Stomach (tissue), 4 donors: ENCODE measurements at regions not wholly inside any gene's neighbourhood (a gene's known extent, or its start where the extent isn't known, plus 50 kb on each side); places are given as distances from the start of the nearest gene placed in this dataset.

Source experiments
- CTCF ChIP-seq, 7 experiments: fragments of 450-650 bp in 4 of 7; fragments of 200-600 bp in 3 of 7; sonication (generic) in 3 of 7; IDR thresholded peaks; one replicate each; pipeline ENCODE4 v1.5.1; 2016 to 2019; ENCODE audit warnings: antibody characterized with exemption in 7 of 7, control low read depth in 2 of 7, mild to moderate bottlenecking in 1 of 7
- EP300 ChIP-seq: sonication (generic); formaldehyde crosslinking; IDR thresholded peaks from one replicate; pipeline ENCODE4 v1.6.1; 2017; ENCODE audit warnings: antibody characterized with exemption
- POLR2A ChIP-seq, 4 donors: fragments of 450-650 bp; IDR thresholded peaks; one replicate each; pipeline ENCODE4 v1.6.1; 2016; ENCODE audit warnings: antibody characterized with exemption in 4 of 4, control low read depth in 2 of 4, mild to moderate bottlenecking in 1 of 4, moderate library complexity in 1 of 4
- POLR2AphosphoS5 ChIP-seq, 3 donors: sonication (generic); formaldehyde crosslinking; IDR thresholded peaks; one replicate each; pipeline ENCODE4 v1.6.1; 2016; ENCODE audit warnings: antibody characterized with exemption in 3 of 3

GRCh38 chr2:66271777-66272176 lies 163.1 kb upstream of the MEIS1 start:
- TF ChIP-seq CTCF (IDR thresholded peaks at IDR 0.05) (no peak), POLR2A (IDR thresholded peaks at IDR 0.05) (no peak), POLR2AphosphoS5 (IDR thresholded peaks at IDR 0.05) (no peak), EP300 (no peak)
